GF-D8 (cell line): ENCODE measurements at regions not wholly inside any gene's neighbourhood (a gene's known extent, or its start where the extent isn't known, plus 50 kb on each side); places are given as distances from the start of the nearest gene placed in this dataset.
"Not testable (repeated sequence)": the region's sequence is repeated elsewhere in the genome, so short reads cannot be mapped to it uniquely, and the experiment has no call there.

Experiments used
- DNase-seq: peaks from one replicate; lab custom pipeline; 2025; lab: John Stamatoyannopoulos, UW

GRCh38 chr10:35854661-35855060 lies 212.6 kb upstream of the FZD8 start:
- DNase-seq: no peak

DNA sequence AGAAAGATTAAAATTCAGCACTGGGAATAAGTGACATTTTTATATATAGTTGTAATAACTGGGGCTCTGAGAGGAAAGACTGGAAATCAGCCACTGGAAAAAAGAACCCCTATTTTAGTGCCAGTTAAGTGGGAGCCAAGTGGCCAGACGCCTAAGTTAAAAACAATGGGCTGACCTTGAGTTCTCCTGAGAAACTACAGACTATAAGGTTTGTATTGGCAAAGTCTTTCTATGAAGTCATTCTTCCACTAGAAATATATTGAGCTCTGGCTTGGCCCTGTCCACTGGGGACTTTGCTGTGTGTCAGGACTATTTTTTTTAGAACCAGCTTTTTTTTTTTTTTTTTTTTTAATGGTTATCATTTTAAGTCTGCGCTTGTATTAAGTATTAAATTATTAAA lies 210.6 kb upstream of the FZD8 start:
- no peak for DNase-seq

DNA sequence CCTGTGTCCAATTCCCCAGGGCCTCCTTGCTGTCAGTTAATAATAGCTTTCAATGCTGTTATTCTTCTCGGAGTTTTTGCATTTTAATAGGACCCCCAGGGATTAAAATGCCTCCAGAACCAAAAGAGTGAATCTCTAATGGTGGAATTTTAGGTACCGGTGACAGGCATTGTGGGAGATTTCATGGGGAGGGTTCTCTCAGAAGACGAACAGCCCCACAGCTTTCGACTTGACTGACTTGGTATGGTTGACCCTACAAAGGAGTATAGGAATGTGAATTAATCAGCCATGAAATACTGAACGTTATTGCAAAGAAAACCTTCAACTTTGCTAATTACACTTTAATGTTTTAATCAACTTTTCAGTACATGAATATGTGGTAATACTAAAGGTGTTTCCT lies 206.3 kb upstream of the FZD8 start:
- DNase-seq: no peak

DNA sequence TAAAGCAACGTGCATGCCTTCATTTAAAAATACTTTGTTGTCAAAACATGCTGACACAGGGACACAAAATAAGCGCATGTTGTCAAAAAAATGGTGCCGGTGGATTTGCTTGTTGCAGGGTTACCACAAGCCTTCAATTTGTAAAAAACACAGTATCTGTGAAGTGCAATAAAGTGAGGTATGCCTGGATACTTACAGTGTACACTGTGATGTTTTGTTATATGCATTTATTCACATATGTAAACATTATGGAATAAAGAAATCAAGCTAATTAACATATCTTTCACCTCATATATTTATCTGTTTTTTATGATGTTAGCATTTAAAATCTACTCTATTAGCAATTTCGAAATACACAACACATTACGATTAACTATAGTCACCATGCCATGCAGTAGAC lies 202.6 kb upstream of the FZD8 start:
- DNase-seq: no peak

GRCh38 chr10:35843524-35844181 lies 201.6 kb upstream of the FZD8 start:
- no peak for DNase-seq

GRCh38 chr10:35838054-35838453 lies 196.0 kb upstream of the FZD8 start:
- DNase-seq: no peak

DNA sequence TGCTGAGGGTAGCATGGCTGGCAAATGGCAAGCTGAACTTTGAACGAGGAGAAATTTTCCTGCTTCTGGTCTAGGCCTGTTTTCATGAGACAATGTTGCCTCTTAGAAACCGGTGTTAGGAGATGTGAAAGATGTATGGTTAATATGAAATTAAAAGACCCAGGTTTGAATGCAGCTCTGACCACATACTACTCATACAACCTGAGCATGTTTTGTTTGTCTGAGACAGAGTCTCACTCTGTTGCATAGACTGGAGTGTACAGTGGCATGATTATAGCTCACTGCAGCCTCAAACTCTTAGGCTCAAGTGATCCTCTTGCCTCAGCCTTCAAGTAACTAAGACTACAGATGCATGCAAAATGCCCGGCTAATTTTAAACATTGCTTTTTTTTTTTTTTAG lies 193.4 kb upstream of the FZD8 start:
- no peak for DNase-seq

DNA sequence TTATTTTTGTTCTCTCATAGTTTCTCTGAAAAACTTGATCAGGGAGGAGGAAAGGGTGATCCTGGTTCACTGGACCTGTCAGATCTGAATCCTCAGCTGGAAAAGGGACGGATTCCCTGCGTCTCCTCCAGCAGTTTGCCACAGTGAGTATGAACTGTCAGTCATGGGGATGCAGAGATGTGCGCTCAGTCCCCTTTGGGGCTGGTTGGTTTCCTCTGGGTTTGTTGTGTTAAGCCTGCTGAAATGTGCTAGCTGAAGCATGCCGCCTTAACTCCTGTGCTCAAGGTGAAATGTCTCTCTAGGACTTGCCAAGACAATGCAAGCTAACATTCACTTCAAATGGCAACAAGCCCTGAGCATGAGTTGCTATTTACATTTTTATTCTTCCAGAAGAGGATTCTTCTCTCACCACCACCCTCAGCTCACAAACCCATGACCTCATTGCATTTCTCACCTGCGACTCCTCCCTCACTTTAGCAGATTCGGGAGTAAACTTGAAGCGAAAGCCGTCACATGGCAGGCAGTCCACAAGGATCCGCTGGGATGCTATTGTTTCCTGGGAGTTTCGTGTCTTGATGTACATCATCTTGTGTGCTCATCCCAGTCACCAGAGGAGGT lies 192.9 kb upstream of the FZD8 start:
- no peak for DNase-seq

GRCh38 chr10:35827783-35828182 lies 185.7 kb upstream of the FZD8 start:
- DNase-seq: no peak

DNA sequence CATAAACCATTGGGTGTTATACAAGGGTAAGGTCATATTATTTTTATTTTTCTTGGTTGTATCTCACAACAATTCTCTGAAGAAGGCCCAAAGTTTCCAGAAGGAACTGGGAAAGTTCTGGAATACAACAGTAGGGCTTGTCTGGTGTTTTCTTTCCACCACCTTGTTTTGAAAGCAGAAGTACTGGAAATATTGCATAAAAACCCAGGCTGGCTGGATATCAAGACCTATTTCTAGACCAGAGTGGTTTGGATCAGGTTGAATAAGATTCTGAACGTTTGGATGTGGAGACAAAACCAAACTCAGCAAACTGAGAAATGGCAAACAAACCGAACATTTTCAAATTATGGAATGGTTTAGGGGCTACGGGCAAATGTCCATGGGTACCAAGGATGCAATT lies 182.6 kb upstream of the FZD8 start:
- no peak for DNase-seq

GRCh38 chr10:35822316-35822715 lies 180.2 kb upstream of the FZD8 start:
- no peak for DNase-seq

- no peak for DNase-seq
These were observed 179.3 kb upstream of the FZD8 start for GRCh38 chr10:35821339-35821911.

DNA sequence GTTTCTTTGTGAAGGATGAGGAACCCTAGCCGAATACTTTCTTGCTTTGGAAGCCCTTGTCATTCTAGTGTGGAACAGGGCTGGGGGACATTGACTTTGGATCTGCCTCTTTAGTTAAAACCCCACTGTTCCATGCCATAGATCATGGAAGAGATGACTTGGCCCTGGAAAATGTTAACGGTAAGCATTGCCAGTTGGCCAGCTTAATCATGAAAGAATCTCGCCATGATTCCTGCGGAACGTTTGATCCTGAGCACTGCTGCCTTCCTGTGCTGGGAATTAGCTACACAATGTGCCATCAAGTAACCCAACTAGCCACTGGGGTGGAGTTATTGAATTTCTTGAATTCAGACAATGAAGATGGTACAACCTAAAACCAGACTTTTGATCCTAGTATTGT lies 177.6 kb upstream of the FZD8 start:
- no peak for DNase-seq

DNA sequence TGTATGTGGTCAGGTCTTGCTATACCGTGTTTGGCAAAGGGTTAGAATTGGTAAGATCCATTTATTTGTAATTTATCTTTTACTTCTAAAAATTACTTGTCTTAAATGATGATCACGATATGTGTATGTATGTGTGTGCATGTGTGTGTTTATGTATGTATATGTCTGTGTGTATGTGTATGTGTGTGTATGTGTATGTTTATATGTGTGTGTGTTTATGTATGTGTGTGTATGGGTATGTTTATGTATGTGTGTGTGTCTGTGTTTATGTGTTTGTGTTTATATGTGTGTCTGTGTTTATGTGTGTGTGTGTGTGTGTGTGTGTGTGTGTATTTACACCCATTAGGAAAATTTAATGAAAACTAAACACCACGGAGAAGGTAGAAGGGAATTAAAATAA lies 176.9 kb upstream of the FZD8 start:
- DNase-seq: no peak

DNA sequence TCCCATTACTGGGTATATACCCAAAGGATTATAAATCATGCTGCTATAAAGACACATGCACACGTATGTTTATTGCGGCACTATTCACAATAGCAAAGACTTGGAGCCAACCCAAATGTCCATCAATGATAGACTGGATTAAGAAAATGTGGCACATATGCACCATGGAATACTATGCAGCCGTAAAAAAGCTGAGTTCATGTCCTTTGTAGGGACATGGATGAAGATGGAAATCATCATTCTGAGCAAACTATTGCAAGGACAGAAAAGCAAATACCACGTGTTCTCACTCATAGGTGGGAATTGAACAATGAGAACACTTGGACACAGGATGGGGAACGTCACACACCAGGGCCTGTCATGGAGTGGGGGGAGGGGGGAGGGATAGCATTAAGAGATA lies 175.0 kb upstream of the FZD8 start:
- DNase-seq: not testable (repeated sequence)

GRCh38 chr10:35813219-35813618 lies 171.1 kb upstream of the FZD8 start:
- no peak for DNase-seq

GRCh38 chr10:35808344-35808743 lies 166.2 kb upstream of the FZD8 start:
- DNase-seq: no peak

- no peak for DNase-seq
These were observed 160.9 kb upstream of the FZD8 start for GRCh38 chr10:35803046-35803445.

- DNase-seq: no peak
These were observed 155.1 kb upstream of the FZD8 start for GRCh38 chr10:35797187-35797586.

DNA sequence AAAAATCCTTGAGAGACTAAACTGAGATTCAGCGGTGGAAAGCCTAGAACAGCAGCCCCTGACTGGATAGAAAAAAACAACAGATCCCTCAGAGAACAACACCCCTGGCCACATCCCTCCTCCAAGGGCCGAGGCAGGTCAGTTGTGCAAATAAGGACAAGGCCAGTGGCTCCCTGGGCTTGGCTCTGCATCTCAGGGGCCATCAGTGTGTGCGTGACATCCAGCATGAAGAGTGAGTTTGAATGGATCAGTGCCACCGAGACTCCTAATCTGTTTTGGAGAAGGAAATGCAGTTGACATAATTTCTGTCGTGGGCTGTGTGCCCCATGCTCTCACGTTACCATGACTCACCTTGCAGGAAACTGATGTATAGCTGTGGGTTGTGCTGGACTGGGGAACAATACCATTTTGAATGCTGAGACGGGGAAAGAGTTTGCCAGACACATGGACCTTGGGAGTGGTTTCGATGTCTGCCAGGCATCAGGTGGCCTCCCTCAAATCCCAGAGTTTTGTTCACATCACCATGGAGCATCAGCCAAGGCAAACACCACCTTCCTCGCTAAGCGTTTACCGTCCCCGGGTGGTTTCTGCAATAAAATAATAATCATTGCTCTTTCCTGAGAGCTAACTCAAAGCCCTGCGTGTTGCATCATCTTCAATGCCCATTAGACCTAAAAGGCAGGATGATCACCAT lies 153.2 kb upstream of the FZD8 start:
- DNase-seq: no peak

GRCh38 chr10:35794703-35795102 lies 152.6 kb upstream of the FZD8 start:
- DNase-seq: no peak

GRCh38 chr10:35792291-35792690 lies 150.2 kb upstream of the FZD8 start:
- DNase-seq: no peak

DNA sequence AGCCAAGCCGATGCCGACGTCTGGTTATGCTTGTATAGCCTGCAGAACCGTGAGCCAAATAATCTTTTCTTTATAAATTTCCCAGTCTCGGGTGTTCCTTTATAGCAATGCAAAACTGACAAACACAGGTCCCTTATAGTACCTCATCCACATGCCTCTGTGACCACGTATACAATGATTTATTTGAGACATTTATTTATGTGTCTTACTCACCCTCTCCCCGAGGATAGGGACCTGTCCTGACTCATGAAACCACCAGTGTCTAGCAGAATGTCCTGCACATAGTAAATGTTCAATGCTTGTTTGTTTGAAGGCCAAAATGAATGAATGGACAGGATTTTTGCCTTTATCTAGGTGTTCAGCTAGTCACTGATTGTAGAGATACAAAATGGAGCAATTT lies 147.9 kb upstream of the FZD8 start:
- no peak for DNase-seq
